Fibroblast of lung (primary cell): ENCODE measurements at regions not wholly inside any gene's neighbourhood (a gene's known extent, or its start where the extent isn't known, plus 50 kb on each side); places are given as distances from the start of the nearest gene placed in this dataset.

ENCODE experiments used
- DNase-seq, 2 donors: peaks; one replicate each; pipeline versions ENCODE4 v3.0.0 to v3.0.0-alpha.2; 2010; ENCODE audit warnings: low read depth in 2 of 2
- H2AFZ ChIP-seq: 2 replicates; pipeline ENCODE4 v1.5.1; 2012; ENCODE audit warnings: low read length, control low read depth, inconsistent platforms
- H3K27ac ChIP-seq: 2 replicates; pipeline ENCODE4 v1.5.1; 2011; ENCODE audit warnings: low read length, control low read depth; ENCODE audit not compliant: insufficient read depth
- H3K27me3 ChIP-seq: 2 replicates; pipeline ENCODE4 v1.5.1; 2011; ENCODE audit warnings: mild to moderate bottlenecking, low read length; ENCODE audit not compliant: control insufficient read depth, insufficient read depth
- H3K36me3 ChIP-seq: 2 replicates; pipeline ENCODE4 v1.5.1; 2011; ENCODE audit warnings: low read length; ENCODE audit not compliant: control insufficient read depth, insufficient read depth
- H3K4me1 ChIP-seq: 2 replicates; pipeline ENCODE4 v1.5.1; 2011; ENCODE audit warnings: low read length; ENCODE audit not compliant: control insufficient read depth, insufficient read depth; ENCODE audit errors: extremely low read depth
- H3K4me2 ChIP-seq: 2 replicates; pipeline ENCODE4 v1.5.1; 2011; ENCODE audit warnings: low read length, control low read depth; ENCODE audit not compliant: insufficient read depth; ENCODE audit errors: extremely low read depth
- H3K4me3 ChIP-seq, 4 experiments: fragments of 200-600 bp in 1 of 4; sonication (generic) in 1 of 4; replicated peaks in 1 of 4; 2 replicates each; pipeline ENCODE4 v1.5.1; 2011 to 2016; ENCODE audit warnings: low read length in 4 of 4, low read depth in 3 of 4, mild to moderate bottlenecking in 3 of 4, control low read depth in 2 of 4, inconsistent platforms in 1 of 4, mixed read lengths in 1 of 4; ENCODE audit not compliant: insufficient read depth in 1 of 4; ENCODE audit errors: control extremely low read depth in 1 of 4
- H3K79me2 ChIP-seq: 2 replicates; pipeline ENCODE4 v1.5.1; 2012; ENCODE audit warnings: mild to moderate bottlenecking, low read length, inconsistent platforms; ENCODE audit not compliant: control insufficient read depth, insufficient read depth
- H3K9ac ChIP-seq: 2 replicates; pipeline ENCODE4 v1.5.1; 2011; ENCODE audit warnings: mild to moderate bottlenecking, low read length, control low read depth; ENCODE audit not compliant: insufficient read depth
- H3K9me3 ChIP-seq: 2 replicates; pipeline ENCODE4 v1.5.1; 2012; ENCODE audit warnings: low read depth, low read length; ENCODE audit not compliant: control insufficient read depth, insufficient read depth
- H4K20me1 ChIP-seq: 2 replicates; pipeline ENCODE4 v1.5.1; 2011; ENCODE audit warnings: low read length; ENCODE audit not compliant: control insufficient read depth, insufficient read depth; ENCODE audit errors: extremely low read depth
- EZH2 ChIP-seq: IDR thresholded peaks from 2 replicates; pipeline ENCODE4 v1.5.1; 2012; ENCODE audit warnings: low read length, control low read depth, mild to moderate bottlenecking; ENCODE audit errors: missing control alignments
- TF ChIP-seq, protein P1 (sequence below), 2 donors: IDR thresholded peaks in 1 of 2; conservative IDR thresholded peaks in 1 of 2; 1 replicate in 1 of 2; 2 replicates in 1 of 2; pipeline ENCODE4 v1.5.1; 2011 to 2012; ENCODE audit warnings: low read length in 2 of 2, control low read depth in 1 of 2, inconsistent platforms in 1 of 2, low read depth in 1 of 2, mild to moderate bottlenecking in 1 of 2

DNA sequence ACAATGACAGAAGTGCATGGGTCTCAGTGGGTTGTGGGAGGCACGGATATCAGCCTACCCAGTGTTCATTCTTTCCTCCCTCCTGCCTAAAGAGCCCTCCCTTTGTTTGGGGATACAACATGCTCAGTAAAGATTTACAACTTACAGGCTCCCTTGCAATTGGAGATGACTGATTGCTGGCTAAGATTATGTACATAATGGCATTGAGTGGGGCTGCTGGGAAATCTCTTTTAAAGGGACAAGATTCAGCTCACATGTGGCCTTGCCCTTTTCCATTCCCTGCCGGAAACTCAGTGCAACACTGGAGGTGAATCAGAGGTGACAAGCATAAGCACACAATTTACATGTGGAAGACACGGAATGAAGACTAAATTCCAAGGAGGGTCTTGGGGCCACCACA lies 83.7 kb upstream of the CHRM3 start:
- no peaks in the 10 kb centered on the region for H3K79me2 ChIP-seq
- H3K4me2 ChIP-seq = no peak overlapping the region
- H3K36me3 ChIP-seq = no peaks in the 10 kb centered on the region
- H4K20me1 ChIP-seq = no peaks in the 10 kb centered on the region
- DNase-seq = no peak
- H3K9ac ChIP-seq = no peak overlapping the region
- no peaks in the 10 kb centered on the region for H3K4me1 ChIP-seq
- H2AFZ ChIP-seq = no peak overlapping the region
- TF ChIP-seq EZH2 = no peak
- TF ChIP-seq, protein P1, sequence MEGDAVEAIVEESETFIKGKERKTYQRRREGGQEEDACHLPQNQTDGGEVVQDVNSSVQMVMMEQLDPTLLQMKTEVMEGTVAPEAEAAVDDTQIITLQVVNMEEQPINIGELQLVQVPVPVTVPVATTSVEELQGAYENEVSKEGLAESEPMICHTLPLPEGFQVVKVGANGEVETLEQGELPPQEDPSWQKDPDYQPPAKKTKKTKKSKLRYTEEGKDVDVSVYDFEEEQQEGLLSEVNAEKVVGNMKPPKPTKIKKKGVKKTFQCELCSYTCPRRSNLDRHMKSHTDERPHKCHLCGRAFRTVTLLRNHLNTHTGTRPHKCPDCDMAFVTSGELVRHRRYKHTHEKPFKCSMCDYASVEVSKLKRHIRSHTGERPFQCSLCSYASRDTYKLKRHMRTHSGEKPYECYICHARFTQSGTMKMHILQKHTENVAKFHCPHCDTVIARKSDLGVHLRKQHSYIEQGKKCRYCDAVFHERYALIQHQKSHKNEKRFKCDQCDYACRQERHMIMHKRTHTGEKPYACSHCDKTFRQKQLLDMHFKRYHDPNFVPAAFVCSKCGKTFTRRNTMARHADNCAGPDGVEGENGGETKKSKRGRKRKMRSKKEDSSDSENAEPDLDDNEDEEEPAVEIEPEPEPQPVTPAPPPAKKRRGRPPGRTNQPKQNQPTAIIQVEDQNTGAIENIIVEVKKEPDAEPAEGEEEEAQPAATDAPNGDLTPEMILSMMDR (conservative IDR thresholded peaks at IDR 0.05 in 1 of 2, IDR thresholded peaks at IDR 0.05 in 1 of 2; ENCODE audit: low read depth in 1 of 2, low read length in 2 of 2) = no peak
- H3K27me3 ChIP-seq = no peaks in the 10 kb centered on the region
- no peak overlapping the region for H3K27ac ChIP-seq
- no peak overlapping the region for H3K4me3 ChIP-seq
- no peaks in the 10 kb centered on the region for H3K9me3 ChIP-seq

DNA sequence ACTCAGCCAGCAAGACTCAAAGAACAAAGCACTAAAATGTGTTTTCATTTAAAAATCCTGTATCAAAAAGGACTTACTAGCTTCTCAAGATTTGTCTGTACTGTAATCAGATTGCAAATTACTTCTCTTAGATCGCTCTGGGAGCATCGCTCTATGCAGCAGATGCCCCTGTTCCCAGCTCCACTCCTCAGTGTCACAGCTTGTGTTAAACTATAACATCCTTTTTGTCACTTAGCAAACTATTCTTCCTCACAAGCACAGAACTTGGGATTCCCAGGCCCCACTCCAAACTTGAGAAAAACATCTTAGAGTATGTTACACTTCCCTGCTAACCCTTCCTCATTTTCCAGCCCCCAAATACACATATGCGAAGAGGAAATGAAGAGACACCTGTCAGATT lies 85.1 kb upstream of the CHRM3 start:
- TF ChIP-seq, protein P1 (conservative IDR thresholded peaks at IDR 0.05 in 1 of 2, IDR thresholded peaks at IDR 0.05 in 1 of 2; ENCODE audit: low read depth in 1 of 2, low read length in 2 of 2) = no peak
- no peak for TF ChIP-seq EZH2
- H2AFZ ChIP-seq = no peak overlapping the region
- no peaks in the 10 kb centered on the region for H3K27me3 ChIP-seq

DNA sequence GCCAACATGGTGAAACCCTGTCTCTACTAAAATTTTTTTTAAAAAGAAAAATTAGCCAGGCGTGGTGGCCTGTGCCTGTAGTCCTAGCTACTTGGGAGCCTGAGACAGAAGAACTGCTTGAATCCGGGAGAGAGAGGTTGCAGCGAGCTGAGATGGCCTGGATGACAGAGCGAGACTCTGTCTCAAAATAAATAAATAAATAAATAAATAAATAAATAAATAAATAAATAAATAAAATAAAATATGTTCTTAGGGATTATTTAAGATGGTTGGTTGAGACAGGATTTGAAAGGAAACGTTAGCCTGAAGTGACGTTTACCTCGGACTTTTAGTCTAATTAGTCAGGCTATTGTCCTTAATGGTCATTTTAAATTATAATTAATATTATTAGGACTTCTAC lies 88.5 kb upstream of the CHRM3 start:
- H3K27me3 ChIP-seq = no peaks in the 10 kb centered on the region
- DNase-seq = no peak
- TF ChIP-seq, protein P1 (conservative IDR thresholded peaks at IDR 0.05 in 1 of 2, IDR thresholded peaks at IDR 0.05 in 1 of 2; ENCODE audit: low read depth in 1 of 2, low read length in 2 of 2) = no peak
- no peak for TF ChIP-seq EZH2

More for the DNA sequence above, 85.1 kb upstream of the CHRM3 start:
- H3K27ac ChIP-seq = no peak overlapping the region
- no peaks in the 10 kb centered on the region for H3K4me1 ChIP-seq
- H3K9ac ChIP-seq = no peak overlapping the region
- no peak for DNase-seq
- no peak overlapping the region for H3K4me3 ChIP-seq
- H3K36me3 ChIP-seq = no peaks in the 10 kb centered on the region
- no peaks in the 10 kb centered on the region for H3K79me2 ChIP-seq
- no peaks in the 10 kb centered on the region for H4K20me1 ChIP-seq
- no peaks in the 10 kb centered on the region for H3K9me3 ChIP-seq
- no peak overlapping the region for H3K4me2 ChIP-seq

More for the DNA sequence above, 88.5 kb upstream of the CHRM3 start:
- no peak overlapping the region for H3K4me3 ChIP-seq
- H4K20me1 ChIP-seq = no peaks in the 10 kb centered on the region
- no peaks in the 10 kb centered on the region for H3K79me2 ChIP-seq
- no peak overlapping the region for H3K4me2 ChIP-seq
- no peaks in the 10 kb centered on the region for H3K4me1 ChIP-seq
- no peak overlapping the region for H3K27ac ChIP-seq
- H3K36me3 ChIP-seq = no peaks in the 10 kb centered on the region
- H2AFZ ChIP-seq = no peak overlapping the region
- no peak overlapping the region for H3K9ac ChIP-seq
- no peaks in the 10 kb centered on the region for H3K9me3 ChIP-seq
